Neuronal stem cell (in vitro differentiated cells): ENCODE measurements at regions not wholly inside any gene's neighbourhood (a gene's known extent, or its start where the extent isn't known, plus 50 kb on each side); places are given as distances from the start of the nearest gene placed in this dataset.

ENCODE experiments used
- DNase-seq: peaks from one replicate; pipeline ENCODE4 v3.0.0-alpha.2; 2013; ENCODE audit warnings: low spot score
- H2AFZ ChIP-seq: one replicate; pipeline ENCODE4 v1.6.1; 2013; ENCODE audit warnings: mild to moderate bottlenecking, low read length, inconsistent platforms
- H2AK5ac ChIP-seq: 2 replicates; pipeline ENCODE4 v1.6.1; 2013; ENCODE audit warnings: low read depth, mild to moderate bottlenecking, inconsistent platforms, low read length, moderate library complexity, mixed read lengths
- H2BK120ac ChIP-seq: 2 replicates; pipeline ENCODE4 v1.6.1; 2013; ENCODE audit warnings: low read depth, mild to moderate bottlenecking, inconsistent platforms, low read length, moderate library complexity, mixed read lengths
- H2BK12ac ChIP-seq: one replicate; pipeline ENCODE4 v1.6.1; 2013; ENCODE audit warnings: low read length, inconsistent platforms
- H2BK15ac ChIP-seq: 2 replicates; pipeline ENCODE4 v1.6.1; 2013; ENCODE audit warnings: mild to moderate bottlenecking, low read length, inconsistent platforms, mixed read lengths
- H2BK5ac ChIP-seq: one replicate; pipeline ENCODE4 v1.6.1; 2013; ENCODE audit warnings: inconsistent platforms, mild to moderate bottlenecking, low read length, moderate library complexity
- H3K14ac ChIP-seq: one replicate; pipeline ENCODE4 v1.6.1; 2013; ENCODE audit warnings: low read length, inconsistent platforms
- H3K18ac ChIP-seq: 2 replicates; pipeline ENCODE4 v1.6.1; 2013; ENCODE audit warnings: low read length, inconsistent platforms
- H3K23ac ChIP-seq: 2 replicates; pipeline ENCODE4 v1.6.1; 2013; ENCODE audit warnings: low read depth, mild to moderate bottlenecking, mixed read lengths, low read length, inconsistent platforms; ENCODE audit not compliant: poor library complexity
- H3K27ac ChIP-seq: replicated peaks from 3 replicates; pipeline ENCODE4 v1.5.1; 2013; ENCODE audit warnings: low read length, inconsistent platforms
- H3K27me3 ChIP-seq, 3 experiments: 2 replicates each; pipeline ENCODE4 v1.6.1; 2013; ENCODE audit warnings: low read length in 3 of 3, mild to moderate bottlenecking in 2 of 3, inconsistent platforms in 1 of 3, low read depth in 1 of 3, mixed read lengths in 1 of 3, moderate library complexity in 1 of 3; ENCODE audit not compliant: control insufficient read depth in 3 of 3, insufficient read depth in 3 of 3
- H3K36me3 ChIP-seq, 2 donors: replicated peaks in 1 of 2; 2 replicates each; pipeline ENCODE4 v1.6.1; 2013; ENCODE audit warnings: low read length in 2 of 2; ENCODE audit not compliant: control insufficient read depth in 2 of 2, insufficient read depth in 2 of 2
- H3K4ac ChIP-seq: 2 replicates; pipeline ENCODE4 v1.6.1; 2013; ENCODE audit warnings: inconsistent platforms, mild to moderate bottlenecking, low read length, moderate library complexity
- H3K4me1 ChIP-seq, 2 donors: 1 replicate in 1 of 2; 2 replicates in 1 of 2; pipeline ENCODE4 v1.6.1; 2013; ENCODE audit warnings: low read length in 2 of 2, low read depth in 1 of 2; ENCODE audit not compliant: control insufficient read depth in 2 of 2, insufficient read depth in 1 of 2
- H3K4me2 ChIP-seq: one replicate; pipeline ENCODE4 v1.6.1; 2013; ENCODE audit warnings: mild to moderate bottlenecking, low read length, inconsistent platforms; ENCODE audit not compliant: insufficient read depth, poor library complexity, severe bottlenecking
- H3K4me3 ChIP-seq, 2 donors: 2 replicates each; pipeline ENCODE4 v1.5.1; 2013; ENCODE audit warnings: low read length in 2 of 2, mild to moderate bottlenecking in 2 of 2, inconsistent platforms in 1 of 2, moderate library complexity in 1 of 2
- H3K79me1 ChIP-seq: one replicate; pipeline ENCODE4 v1.6.1; 2013; ENCODE audit warnings: low read depth, mild to moderate bottlenecking, inconsistent platforms, low read length, moderate library complexity
- H3K9ac ChIP-seq: one replicate; pipeline ENCODE4 v1.6.1; 2013; ENCODE audit warnings: mild to moderate bottlenecking, low read depth, low read length, inconsistent platforms; ENCODE audit not compliant: poor library complexity
- H3K9me3 ChIP-seq, 2 donors: replicated peaks in 1 of 2; 2 replicates each; pipeline versions ENCODE3 to v1.6.1; 2013; ENCODE audit warnings: low read length in 2 of 2, mild to moderate bottlenecking in 2 of 2, inconsistent platforms in 1 of 2, low read depth in 1 of 2, mixed read lengths in 1 of 2, moderate library complexity in 1 of 2; ENCODE audit not compliant: control insufficient read depth in 2 of 2, insufficient read depth in 1 of 2
- H4K8ac ChIP-seq: one replicate; pipeline ENCODE4 v1.6.1; 2013; ENCODE audit warnings: low read depth, mild to moderate bottlenecking, inconsistent platforms, low read length, moderate library complexity
- H4K91ac ChIP-seq: one replicate; pipeline ENCODE4 v1.6.1; 2013; ENCODE audit warnings: low read length, low read depth, mild to moderate bottlenecking, inconsistent platforms; ENCODE audit not compliant: poor library complexity
- WGBS, 2 donors: extraction: QIAGEN DNeasy Blood & Tissue Kit; methylation state at CpG; one replicate each; pipeline ENCODE4 v1.1.7; 2013; ENCODE audit warnings: missing lambda C conversion rate in 2 of 2, mixed read lengths in 1 of 2; ENCODE audit not compliant: insufficient read length in 2 of 2, insufficient replicate concordance in 1 of 2; ENCODE audit errors: extremely low coverage in 2 of 2; 5-methylcytosine and 5-hydroxymethylcytosine counted together

- no peaks in the 10 kb centered on the region for H3K4me1 ChIP-seq
- H2BK5ac ChIP-seq = no peak overlapping the region
- H2AK5ac ChIP-seq = no peak overlapping the region
- H2BK15ac ChIP-seq = no peak overlapping the region
- H4K91ac ChIP-seq = no peak overlapping the region
- no peak overlapping the region for H3K4me2 ChIP-seq
- H2AFZ ChIP-seq = no peak overlapping the region
- no peak overlapping the region for H4K8ac ChIP-seq
- no peaks in the 10 kb centered on the region for H3K79me1 ChIP-seq
- peaks cover 5 to 10% of the 10 kb centered on the region in 2 donors for H3K9me3 ChIP-seq
- H2BK120ac ChIP-seq = no peak overlapping the region
- H3K4me3 ChIP-seq = no peak overlapping the region
- no peaks in the 10 kb centered on the region for H3K27me3 ChIP-seq
- no peak overlapping the region for H3K18ac ChIP-seq
- H3K27ac ChIP-seq = no peak overlapping the region
- no peak overlapping the region for H2BK12ac ChIP-seq
- no peaks in the 10 kb centered on the region for H3K36me3 ChIP-seq
- no peak overlapping the region for H3K23ac ChIP-seq
- DNase-seq = no peak
- no peak overlapping the region for H3K9ac ChIP-seq
- no peak overlapping the region for H3K4ac ChIP-seq
- no peak overlapping the region for H3K14ac ChIP-seq
Observed at GRCh38 chr2:150383587-150383986, 103.9 kb downstream of the RND3 start.

GRCh38 chr2:150379166-150379565 is 108.3 kb downstream of the RND3 start:
- Histone ChIP-seq H3K4me2 (no peak overlapping the region), H3K9ac (no peak overlapping the region), H4K8ac (no peak overlapping the region), H3K4me1 (peaks cover 0 to 19% of the 10 kb centered on the region in 2 donors), H3K36me3 (no peaks in the 10 kb centered on the region), H2BK5ac (no peak overlapping the region), H2BK15ac (no peak overlapping the region), H2AFZ (no peak overlapping the region), H3K4me3 (no peak overlapping the region), H3K27me3 (no peaks in the 10 kb centered on the region), H4K91ac (no peak overlapping the region), H3K9me3 (peaks cover 0 to 2% of the 10 kb centered on the region in 2 donors), H3K79me1 (no peaks in the 10 kb centered on the region), H2BK12ac (no peak overlapping the region), H3K4ac (no peak overlapping the region), H2AK5ac (no peak overlapping the region), H3K27ac (no peak overlapping the region), H3K23ac (no peak overlapping the region), H2BK120ac (no peak overlapping the region), H3K14ac (no peak overlapping the region), H3K18ac (no peak overlapping the region)
- DNase-seq = no peak

GRCh38 chr2:150378686-150379085 is 108.8 kb downstream of the RND3 start:
- Histone ChIP-seq H2BK15ac (no peak overlapping the region), H3K4ac (no peak overlapping the region), H2BK120ac (no peak overlapping the region), H3K27me3 (no peaks in the 10 kb centered on the region), H3K27ac (no peak overlapping the region), H3K36me3 (no peaks in the 10 kb centered on the region), H3K4me3 (no peak overlapping the region), H2BK12ac (no peak overlapping the region), H4K8ac (no peak overlapping the region), H3K9ac (no peak overlapping the region), H3K4me1 (peaks cover 0 to 19% of the 10 kb centered on the region in 2 donors), H2BK5ac (no peak overlapping the region), H2AFZ (no peak overlapping the region), H3K79me1 (no peaks in the 10 kb centered on the region), H2AK5ac (no peak overlapping the region), H4K91ac (no peak overlapping the region), H3K9me3 (peaks cover 0 to 4% of the 10 kb centered on the region in 2 donors), H3K23ac (no peak overlapping the region), H3K14ac (no peak overlapping the region), H3K4me2 (no peak overlapping the region), H3K18ac (no peak overlapping the region)
- DNase-seq = no peak
- WGBS, 2 donors = no CpG with 5 or more reads among the region's 1 CpG

GRCh38 chr2:150376553-150377335 is 110.7 kb downstream of the RND3 start:
- Histone ChIP-seq H3K27ac (no peak overlapping the region), H4K8ac (no peak overlapping the region), H3K36me3 (no peaks in the 10 kb centered on the region), H2BK120ac (no peak overlapping the region), H3K4me1 (peaks cover 0 to 19% of the 10 kb centered on the region in 2 donors), H2BK12ac (no peak overlapping the region), H3K79me1 (no peaks in the 10 kb centered on the region), H2AFZ (peak overlapping the region; percentile 64), H3K23ac (no peak overlapping the region), H2BK15ac (no peak overlapping the region), H2BK5ac (no peak overlapping the region), H3K4me2 (no peak overlapping the region), H4K91ac (no peak overlapping the region), H3K4me3 (no peak overlapping the region), H3K14ac (no peak overlapping the region), H2AK5ac (no peak overlapping the region), H3K9me3 (peaks cover 0 to 6% of the 10 kb centered on the region in 2 donors), H3K4ac (no peak overlapping the region), H3K9ac (no peak overlapping the region), H3K18ac (no peak overlapping the region), H3K27me3 (no peaks in the 10 kb centered on the region)
- WGBS, 2 donors = no CpG with 5 or more reads among the region's 7 CpGs
- no peak for DNase-seq
